Renal pelvis (tissue), 1 donor: ENCODE measurements at regions not wholly inside any gene's neighbourhood (a gene's known extent, or its start where the extent isn't known, plus 50 kb on each side); places are given as distances from the start of the nearest gene placed in this dataset.

Experiments used
- DNase-seq: peaks from one replicate; pipeline ENCODE4 v3.0.0-alpha.2; 2013

- no peak for DNase-seq
These were observed 81.1 kb upstream of the GLI2 start for GRCh38 chr2:120654381-120655134.

GRCh38 chr2:120656273-120656950 lies 79.3 kb upstream of the GLI2 start:
- DNase-seq, result no peak

DNA sequence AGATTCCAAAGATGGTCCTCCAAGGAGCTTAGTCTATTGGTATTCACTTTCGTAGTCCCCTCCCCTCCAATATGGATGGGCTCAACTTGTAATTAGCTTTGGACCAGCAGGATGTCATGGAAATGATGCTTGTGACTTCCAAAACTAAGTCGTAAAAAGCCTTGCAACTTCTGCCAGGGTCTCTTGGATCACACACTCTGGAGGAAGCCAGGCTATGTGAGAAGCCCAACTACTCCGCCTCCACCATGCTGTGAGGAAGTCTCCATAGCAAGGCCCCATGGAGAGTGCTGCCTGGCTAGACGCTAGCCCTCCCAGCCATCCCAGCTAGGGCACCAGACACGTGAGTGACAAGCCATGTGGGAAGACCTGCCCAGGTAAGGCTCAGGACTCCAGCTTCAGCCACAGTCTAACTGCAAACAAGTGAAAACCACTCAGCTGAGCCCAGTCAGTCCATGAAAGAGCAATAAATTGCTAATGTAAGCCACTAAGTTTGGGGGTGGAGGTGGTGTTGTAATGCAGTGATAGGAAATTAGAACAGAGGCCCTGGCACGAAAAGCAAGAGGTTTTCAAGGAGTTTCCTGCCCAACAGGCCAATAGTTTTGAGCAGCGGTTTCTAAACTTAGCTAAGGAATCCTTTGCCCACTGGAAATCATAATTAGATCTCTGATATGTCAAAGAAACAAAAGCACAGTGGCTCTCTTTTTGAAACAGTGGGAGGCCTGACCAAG lies 77.5 kb upstream of the GLI2 start:
- DNase-seq, result no peak

GRCh38 chr2:120658770-120659158 lies 76.9 kb upstream of the GLI2 start:
- DNase-seq, result no peak

DNA sequence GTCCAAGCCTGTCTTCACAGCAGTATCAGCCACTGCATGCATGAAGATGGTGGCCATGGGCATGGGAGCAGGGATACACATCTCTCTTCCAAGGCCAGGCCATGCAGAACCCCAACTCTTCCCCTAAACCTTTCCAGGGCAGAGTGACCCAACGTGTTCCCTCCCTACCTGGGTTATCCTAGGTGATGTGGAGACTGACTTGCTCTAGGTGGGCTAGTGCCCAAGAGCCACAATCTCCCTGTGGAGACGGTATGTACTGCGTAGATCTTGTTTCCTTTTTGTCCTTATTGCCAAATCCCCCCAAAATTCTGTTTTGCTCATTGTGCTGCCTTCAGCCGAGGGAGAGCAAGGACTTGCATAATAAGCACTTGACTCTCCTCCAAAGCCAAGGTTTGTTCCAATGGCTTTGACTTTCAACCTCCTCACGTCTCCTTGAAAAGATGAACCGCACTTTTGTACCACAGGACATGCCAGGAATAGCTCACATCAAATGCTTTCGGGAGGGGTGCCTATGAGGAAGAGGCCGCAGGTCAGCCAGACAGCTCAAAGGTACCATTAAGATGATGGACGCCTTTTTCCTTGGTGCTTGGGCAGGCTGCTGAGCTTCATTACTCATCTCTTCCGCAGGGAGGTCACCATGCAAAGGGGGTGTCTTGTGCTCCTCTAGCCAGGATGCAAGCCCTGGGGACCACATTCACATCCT lies 76.2 kb upstream of the GLI2 start:
- no peak for DNase-seq

DNA sequence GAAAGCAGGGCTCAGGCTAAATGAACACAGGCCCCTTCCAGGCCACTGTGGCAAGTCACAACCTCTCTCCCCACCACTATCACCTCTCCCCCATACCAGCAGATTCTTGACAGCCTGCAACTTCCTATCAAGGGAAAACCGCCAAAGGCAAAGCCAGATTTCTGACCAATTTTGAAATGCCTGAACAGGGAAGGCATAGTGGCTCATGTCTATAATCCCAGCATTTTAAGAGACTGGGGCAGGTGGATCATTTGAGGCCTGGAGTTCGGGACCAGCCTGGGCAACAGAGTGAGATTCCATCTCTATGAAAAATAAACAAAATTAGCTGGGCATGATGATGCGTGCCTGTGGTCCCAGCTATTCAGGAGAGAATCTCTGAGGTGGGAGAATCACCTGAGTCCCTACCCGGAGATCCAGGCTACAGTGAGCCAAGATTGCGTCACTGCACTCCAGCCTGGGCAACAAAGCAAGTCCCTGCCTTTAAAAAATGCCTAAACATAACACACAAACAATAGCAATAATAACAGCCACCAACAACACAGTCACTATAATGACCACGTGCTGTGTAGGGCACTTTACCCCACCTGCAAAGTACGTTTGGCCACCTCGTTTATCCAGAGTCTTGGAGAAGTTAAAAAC lies 75.5 kb upstream of the GLI2 start:
- DNase-seq, result no peak

DNA sequence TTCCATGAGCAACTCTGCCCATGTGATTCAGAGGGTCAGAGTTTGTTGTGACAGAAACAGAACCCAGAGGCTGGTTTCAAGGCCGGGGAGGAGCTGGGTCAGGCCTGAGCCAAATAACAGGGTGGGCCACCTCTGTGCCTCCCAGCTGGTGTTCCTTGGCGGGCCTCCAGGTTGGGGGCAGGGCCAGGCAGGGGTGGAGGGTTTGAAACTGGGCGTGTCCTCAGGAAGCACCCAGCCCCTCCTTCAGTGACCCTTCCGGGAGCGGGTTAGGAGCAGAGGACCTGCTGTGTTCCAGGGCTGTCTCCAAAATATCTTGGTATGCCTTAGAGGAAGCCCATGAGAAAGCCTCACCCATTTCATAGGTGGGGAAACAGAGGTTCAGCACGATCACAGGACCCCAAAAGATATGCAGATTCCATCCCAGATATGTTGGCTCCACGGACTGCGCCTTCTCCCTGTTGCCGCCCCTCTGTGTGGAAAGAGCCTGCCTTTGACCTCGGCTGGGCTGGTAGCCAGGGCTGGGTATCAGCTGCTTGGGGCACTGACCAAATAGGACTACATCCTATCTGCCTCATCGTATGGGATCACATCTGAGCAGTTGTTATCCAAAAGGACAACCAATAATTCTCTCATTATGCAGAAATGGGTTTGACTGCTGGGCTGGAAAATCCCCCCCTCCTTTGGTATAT lies 74.8 kb upstream of the GLI2 start:
- no peak for DNase-seq

- DNase-seq, result peak; percentile 46
These were observed 74.1 kb upstream of the GLI2 start for GRCh38 chr2:120661551-120661950.

GRCh38 chr2:120662046-120662445 lies 73.6 kb upstream of the GLI2 start:
- DNase-seq, result no peak

DNA sequence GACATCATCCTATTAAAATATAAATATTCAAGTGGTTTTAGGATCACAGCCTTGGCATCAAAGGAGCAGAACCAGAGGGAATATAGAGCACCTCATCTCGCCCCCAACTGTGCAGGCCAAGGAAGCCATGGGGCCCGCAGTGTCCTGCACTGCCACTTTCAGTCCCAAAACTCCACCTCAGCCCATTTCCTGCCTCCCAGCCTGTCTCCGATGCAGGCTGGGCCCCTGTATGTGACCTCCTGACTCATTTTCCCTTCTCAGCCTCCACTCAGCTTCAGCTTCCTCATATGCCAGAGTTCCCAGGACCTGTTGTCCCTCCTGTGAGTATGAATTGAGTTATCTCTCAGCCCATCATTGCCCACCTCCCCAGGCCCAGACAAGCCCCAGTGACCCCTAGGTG lies 72.9 kb upstream of the GLI2 start:
- no peak for DNase-seq

DNA sequence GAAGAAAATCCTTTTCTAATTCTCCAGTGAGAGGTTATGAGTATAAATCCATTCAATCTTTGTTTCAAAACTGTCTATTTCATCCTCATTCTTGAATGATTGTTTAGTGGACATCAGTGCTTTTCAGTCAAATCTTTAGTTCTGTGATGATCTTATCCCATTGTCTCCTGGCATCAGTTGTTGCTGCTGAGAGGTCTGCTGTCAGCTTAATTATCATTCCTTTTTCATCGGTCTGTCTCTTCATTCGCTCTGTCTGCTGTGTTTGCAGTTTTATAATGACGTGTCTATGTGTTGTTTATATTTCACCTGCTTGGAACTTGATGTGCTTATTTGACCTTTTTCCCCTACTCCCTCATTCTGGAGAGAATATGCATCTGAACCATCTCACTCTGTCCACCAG lies 69.2 kb upstream of the GLI2 start:
- DNase-seq, result no peak

- no peak for DNase-seq
These were observed 67.7 kb upstream of the GLI2 start for GRCh38 chr2:120667981-120668380.

- peak; percentile 42 for DNase-seq
These were observed 66.3 kb upstream of the GLI2 start for GRCh38 chr2:120669121-120669952.

DNA sequence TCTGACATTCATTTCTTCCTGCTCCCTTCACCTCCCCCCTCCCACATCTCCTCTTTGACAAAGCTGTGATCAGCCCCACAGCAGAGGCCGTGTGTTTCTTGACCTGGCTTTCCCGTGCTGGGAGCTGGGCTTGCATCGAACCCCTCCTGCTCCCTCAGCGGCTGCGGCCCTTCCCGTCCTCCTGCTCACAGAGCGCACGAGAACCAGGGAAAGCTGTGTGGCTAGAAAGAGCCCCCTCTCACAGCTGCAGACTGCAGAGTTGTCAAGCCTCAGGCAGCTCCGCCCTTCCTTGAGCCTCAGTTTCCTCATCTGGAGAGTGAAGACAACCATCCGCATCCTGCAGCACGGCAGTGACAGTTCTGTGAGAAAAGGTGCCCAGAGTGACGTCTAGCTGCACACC lies 65.7 kb upstream of the GLI2 start:
- DNase-seq, result no peak

DNA sequence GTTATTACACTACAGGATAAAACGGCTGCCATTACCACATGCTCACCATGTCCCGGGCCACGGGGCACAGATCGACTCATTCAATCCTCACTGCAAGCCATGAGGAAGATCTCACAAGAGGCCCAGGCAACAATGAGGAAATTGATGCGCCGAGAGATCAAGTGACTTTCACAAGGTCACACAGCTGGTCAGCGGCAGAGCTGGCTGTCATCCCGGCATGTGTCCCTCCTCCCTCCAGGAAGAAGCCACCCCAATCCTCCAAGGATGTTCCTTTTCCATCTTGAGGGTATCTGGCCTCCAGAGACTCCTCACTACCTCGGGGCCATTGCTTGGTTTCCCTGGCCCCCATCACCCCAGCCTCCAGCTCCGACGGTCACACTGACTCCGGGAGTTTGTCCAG lies 65.3 kb upstream of the GLI2 start:
- no peak for DNase-seq

- DNase-seq, result no peak
These were observed 64.7 kb upstream of the GLI2 start for GRCh38 chr2:120670771-120671480.

- DNase-seq, result no peak
These were observed 63.0 kb upstream of the GLI2 start for GRCh38 chr2:120672526-120673204.

DNA sequence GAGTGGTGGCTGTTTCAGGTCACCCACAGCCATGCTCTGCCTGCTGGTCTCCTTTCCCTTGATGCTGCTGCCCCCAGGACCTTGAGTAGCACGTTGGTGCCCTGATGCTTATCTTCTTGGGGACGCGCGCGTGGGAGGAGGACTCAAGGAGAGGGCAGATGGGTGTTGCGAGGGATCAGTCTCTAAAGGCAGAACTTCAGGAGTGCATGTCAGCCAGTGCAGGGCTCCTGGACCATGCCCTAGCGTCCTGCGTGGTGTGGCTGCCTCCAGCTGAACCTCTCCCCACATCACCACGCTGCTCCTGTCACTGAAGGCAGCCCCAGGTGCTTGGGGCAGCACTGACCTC lies 62.5 kb upstream of the GLI2 start:
- DNase-seq, result no peak

DNA sequence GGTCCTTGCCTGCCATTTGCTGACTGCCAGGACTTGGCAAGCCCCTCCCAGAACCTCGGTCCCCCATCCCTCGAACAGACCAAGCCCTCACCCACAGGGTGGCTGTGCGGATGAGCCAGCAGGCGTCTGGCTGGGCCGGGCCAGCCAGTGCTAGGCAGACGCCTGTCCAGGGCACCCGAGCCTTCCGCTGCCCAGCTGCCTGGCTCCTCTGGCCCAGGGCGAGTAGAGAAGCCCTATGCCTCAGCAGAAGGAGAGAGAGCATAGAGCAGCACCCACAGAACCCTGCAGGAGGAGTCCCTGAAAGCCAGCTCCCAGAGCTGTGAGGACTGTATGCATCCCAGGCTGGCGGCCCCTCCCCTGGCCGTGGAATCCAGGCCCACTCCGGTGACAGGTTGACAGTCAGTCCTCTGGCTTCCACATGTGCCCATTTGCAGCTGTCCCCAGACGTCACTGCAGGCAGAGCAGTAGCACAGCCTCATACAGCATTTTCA lies 62.1 kb upstream of the GLI2 start:
- DNase-seq, result no peak
